GM12865 (cell line): ENCODE measurements at regions not wholly inside any gene's neighbourhood (a gene's known extent, or its start where the extent isn't known, plus 50 kb on each side); places are given as distances from the start of the nearest gene placed in this dataset.

Experiments used
- DNase-seq: peaks from one replicate; pipeline ENCODE4 v3.0.0; 2010; ENCODE audit warnings: low read depth
- H3K4me3 ChIP-seq: 2 replicates; pipeline ENCODE4 v1.5.1; 2011; ENCODE audit warnings: mild to moderate bottlenecking, low read depth, low read length, control low read depth
- TF ChIP-seq, protein P1 (sequence below): IDR thresholded peaks from 2 replicates; pipeline ENCODE4 v1.5.1; 2011; ENCODE audit warnings: low read length, control low read depth, low read depth, inconsistent platforms; ENCODE audit not compliant: insufficient read depth; ENCODE audit errors: missing control alignments

GRCh38 chr18:73511771-73512503, 635.7 kb downstream of the FBXO15 start:
- DNase-seq, result no peak
- TF ChIP-seq, protein P1, sequence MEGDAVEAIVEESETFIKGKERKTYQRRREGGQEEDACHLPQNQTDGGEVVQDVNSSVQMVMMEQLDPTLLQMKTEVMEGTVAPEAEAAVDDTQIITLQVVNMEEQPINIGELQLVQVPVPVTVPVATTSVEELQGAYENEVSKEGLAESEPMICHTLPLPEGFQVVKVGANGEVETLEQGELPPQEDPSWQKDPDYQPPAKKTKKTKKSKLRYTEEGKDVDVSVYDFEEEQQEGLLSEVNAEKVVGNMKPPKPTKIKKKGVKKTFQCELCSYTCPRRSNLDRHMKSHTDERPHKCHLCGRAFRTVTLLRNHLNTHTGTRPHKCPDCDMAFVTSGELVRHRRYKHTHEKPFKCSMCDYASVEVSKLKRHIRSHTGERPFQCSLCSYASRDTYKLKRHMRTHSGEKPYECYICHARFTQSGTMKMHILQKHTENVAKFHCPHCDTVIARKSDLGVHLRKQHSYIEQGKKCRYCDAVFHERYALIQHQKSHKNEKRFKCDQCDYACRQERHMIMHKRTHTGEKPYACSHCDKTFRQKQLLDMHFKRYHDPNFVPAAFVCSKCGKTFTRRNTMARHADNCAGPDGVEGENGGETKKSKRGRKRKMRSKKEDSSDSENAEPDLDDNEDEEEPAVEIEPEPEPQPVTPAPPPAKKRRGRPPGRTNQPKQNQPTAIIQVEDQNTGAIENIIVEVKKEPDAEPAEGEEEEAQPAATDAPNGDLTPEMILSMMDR, result no peak
- H3K4me3 ChIP-seq, result no peak overlapping the region

GRCh38 chr18:73509460-73509859, 638.2 kb downstream of the FBXO15 start:
- no peak for DNase-seq
- H3K4me3 ChIP-seq, result no peak overlapping the region
- TF ChIP-seq, protein P1, result no peak

GRCh38 chr18:73503326-73503725, 635.5 kb upstream of the NETO1 start:
- no peak overlapping the region for H3K4me3 ChIP-seq
- no peak for DNase-seq
- TF ChIP-seq, protein P1, result no peak

DNA sequence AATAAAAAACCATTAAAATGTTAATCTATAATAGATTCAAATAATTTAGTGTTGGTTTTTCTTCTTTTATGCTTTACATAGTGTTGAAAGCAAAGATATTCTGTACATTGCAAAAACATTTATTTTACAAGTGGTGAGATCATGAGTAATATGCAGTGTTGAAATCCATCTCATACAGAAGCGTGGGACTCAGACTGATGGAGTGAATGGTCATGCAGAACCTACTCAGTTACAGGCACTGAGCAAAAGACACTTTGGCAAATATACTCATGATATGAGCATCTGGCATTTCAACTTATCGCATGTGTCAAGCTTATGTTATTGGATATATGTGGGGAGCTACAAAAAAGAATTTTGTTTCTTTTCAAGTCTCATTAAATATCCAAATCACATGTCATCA, 620.2 kb upstream of the NETO1 start:
- no peak overlapping the region for H3K4me3 ChIP-seq
- TF ChIP-seq, protein P1, result no peak
- no peak for DNase-seq

GRCh38 chr18:73485166-73485565, 617.4 kb upstream of the NETO1 start:
- no peak overlapping the region for H3K4me3 ChIP-seq
- DNase-seq, result no peak
- TF ChIP-seq, protein P1, result no peak

DNA sequence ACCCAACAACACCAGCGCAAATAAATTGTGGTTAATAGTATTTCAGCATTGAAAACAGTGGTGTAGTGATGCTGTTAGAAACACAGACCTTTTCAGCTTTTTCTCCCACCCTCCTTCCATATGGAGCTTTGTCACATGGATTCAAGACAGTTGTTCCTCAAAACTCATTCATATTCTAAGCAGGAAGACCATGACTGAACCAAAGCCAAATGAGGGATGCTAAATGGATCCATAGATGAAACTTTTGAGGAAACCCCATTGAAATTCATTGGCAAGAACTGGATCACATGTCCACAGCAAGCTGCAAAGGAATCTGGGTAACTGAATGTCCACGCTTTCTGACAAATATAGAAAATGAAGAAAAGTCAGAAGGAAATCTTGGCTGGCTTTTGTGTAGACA, 615.1 kb upstream of the NETO1 start:
- no peak for DNase-seq
- H3K4me3 ChIP-seq, result no peak overlapping the region
- TF ChIP-seq, protein P1, result no peak

- TF ChIP-seq, protein P1, result no peak
- DNase-seq, result no peak
- no peak overlapping the region for H3K4me3 ChIP-seq
These were observed 611.7 kb upstream of the NETO1 start for GRCh38 chr18:73479477-73479876.
